ENCODE measurements at regions not wholly inside any gene's neighbourhood (a gene's known extent, or its start where the extent isn't known, plus 50 kb on each side); places are given as distances from the start of the nearest gene placed in this dataset.

DNA sequence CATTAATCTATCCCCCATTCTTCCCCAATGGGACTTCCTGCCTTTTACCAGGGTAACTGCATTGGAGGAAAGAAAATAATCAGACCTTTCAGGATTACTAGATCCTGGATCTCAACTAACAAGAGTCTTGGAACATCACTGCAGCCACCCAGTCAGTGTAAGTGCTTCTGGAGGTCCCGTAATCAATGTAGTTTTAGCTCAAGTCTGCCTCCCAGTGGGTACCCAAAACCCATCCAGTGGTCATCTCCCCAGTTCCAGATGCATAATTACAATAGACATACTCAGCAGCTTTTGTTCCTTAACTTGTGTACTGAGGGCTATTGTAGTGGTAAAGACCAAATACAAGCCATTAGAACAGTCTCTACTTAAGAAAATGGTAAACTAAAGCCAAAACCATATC, 319.1 kb downstream of the GPATCH2 start:
- no peak for DNase-seq (ENCODE audit: low read depth)

DNA sequence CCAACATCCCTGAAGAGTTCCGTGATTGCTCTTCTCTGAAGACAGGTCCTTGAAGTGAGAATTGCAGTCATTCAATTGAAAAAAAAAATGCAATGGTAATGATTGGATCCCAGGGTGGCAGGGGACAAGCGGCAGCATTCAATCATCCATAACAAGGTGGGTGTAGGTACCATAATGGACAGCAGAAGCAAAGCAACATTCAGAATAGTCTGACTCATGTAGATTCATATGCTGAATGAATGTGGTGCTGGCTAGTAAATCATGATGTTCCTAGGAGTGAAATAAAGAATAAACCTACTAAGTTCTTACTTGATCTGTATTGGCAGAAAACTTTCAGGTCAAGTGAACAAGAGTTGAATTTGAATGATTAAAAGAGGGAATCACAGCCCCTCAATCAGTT, 319.6 kb downstream of the GPATCH2 start:
- DNase-seq (ENCODE audit: low read depth), result no peak

DNA sequence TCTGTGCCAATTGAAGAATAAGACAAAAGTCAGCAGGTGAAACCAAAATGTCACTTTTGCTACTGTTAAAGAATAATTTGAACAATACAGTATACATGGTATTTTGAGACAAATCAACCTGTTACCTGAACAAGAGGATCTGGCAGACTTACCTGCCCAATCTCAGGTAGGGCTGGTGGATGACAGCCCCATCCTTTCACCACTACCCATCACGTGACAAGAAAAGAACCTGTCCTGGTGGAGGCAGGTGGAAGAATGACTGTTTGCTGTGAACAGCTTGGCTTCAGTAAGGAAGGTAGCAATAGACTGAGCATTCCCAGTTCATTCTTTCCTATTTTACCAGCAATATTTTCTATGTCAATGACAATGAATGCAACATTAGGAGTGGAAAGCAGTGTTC, 349.6 kb downstream of the GPATCH2 start:
- DNase-seq (ENCODE audit: low read depth), result no peak

DNA sequence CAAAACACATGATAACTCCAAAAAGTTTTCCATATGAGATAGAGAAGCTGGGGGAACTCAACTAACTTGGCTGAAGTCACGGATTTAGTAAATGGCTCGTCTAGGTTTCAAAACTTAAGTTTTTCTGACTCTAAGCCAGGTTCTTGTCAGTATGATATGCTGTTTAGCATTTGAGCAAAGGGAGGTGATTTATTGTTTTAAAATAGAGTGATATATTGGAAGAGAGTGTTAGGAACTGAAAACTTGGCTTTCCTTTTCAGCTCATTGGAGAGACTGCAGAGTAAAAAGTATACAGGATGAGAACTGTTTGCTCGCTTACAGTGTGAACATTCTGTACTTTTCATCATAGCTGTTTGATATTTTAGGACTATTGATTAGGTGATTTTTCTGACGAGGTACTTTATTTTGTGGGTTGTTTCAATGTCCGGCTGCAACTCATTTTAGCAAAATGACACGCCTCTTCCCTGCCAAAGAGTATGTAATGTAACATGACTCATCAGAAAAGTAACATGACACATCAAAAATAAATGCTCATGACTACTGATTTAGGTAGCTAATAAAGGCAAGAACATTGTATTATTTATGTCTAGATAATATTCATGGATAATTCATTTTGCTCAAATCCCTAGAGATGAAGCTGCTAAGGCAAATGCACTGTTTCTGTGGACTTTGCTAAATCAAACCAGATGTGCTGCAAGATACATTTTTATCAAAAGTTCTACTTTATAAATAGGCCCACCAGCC, 355.1 kb downstream of the GPATCH2 start:
- peak; percentile 5 for DNase-seq (ENCODE audit: low read depth)

DNA sequence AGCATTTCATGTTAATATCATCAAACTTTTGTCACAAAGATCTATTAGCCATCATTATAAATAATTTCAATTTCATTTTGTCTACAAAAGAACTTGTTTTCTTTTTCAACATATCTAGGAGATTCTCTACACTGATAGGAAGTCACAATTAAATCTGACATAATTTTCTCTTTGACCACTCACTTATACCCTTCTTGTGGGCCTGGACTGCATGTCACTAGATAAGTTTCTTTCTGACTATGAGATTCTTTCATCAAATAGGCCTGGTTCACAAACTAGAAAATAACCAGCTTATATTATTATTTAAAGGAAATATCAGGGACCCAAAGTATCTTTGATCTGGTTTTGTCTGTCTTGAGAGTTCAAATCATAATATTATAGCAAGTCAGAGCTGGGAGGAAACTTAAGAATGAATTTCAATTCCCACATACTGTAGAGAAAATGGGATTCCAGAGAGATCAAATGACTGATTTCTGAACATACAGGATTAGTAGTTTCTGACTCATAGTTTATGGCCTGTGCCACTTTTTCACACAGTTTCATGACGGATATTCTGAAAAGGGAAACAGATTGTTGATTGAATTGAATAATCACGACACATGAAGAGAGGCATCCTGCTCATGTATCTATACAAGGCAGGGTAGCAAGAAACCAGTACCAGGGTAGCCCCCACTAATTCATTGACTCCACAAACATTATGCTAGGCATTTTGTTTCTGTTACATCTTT, 355.8 kb downstream of the GPATCH2 start:
- DNase-seq (ENCODE audit: low read depth), result peak; percentile 8

DNA sequence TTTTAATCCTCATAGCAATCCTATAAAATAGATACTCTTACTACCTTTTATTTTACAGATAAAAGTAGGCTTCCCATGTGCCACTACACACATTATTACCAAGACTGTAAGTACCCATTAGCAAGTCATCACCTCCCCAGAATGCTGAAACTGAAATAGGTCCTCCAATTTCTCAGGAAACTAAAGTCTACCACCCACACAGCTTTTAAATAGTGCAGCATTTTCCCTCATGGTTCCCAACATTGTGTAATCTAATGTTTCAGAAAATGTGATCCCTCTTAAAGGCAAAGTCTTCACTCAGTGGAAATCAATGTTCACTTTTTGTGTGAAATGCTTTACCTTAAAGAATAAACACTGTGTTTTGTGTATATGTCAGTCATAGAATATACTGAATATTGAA, 356.5 kb downstream of the GPATCH2 start:
- no peak for DNase-seq (ENCODE audit: low read depth)

DNA sequence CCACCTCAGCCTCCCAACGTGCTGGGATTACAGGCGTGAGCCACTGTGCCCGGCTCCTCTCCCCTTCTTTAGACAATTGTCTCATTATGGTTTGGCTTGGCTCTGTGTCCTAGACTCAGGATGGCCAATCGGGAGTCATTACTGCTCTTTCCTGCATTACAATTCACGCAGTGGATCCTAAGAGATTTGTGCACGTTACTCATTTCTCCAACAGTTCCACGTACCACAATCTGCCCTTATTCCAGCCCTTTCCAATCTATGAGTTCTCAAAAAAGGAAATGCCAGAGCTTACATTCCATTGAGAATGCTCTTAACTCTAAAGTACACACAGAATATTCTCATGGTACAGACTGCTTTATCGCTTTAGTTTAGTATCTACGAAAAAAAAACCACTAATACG, 357.0 kb downstream of the GPATCH2 start:
- DNase-seq (ENCODE audit: low read depth), result no peak

DNA sequence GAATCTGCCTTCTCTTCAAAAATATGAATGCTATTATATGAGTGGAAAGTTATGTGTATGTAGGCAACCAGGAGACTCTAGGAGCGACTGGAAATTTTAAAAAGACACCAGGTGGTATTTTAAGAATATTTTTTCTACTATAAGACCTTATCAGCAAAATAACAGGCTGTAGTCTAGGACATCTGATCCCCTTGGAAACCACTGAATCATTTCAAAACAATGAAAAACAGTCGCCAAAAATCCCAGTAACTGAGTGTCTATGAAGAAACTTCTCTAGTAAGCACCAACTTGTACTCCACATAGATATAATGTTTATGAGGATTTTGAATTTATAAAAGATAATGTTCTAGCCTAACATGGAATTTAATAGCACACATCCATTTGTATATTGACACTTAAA, 358.5 kb downstream of the GPATCH2 start:
- DNase-seq (ENCODE audit: low read depth), result no peak

DNA sequence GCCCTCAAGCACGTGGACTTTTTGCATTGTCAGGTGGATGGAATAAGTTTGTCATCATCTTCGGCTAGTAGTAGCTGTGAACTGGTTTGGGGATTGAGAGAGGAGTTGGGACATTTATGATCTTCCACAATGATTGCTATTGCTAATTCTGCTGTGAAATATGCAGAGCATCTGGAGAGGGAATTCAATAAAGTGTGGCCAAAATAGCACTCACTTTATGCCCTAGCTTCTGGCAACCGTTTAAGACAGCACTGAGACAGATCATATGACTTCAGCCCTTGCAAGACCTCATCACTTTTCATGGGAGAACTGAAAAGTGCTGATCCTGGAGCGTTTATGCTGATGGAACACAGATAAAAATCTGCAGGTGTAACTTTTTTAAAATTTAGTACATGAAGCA, 360.8 kb downstream of the GPATCH2 start:
- no peak for DNase-seq (ENCODE audit: low read depth)

DNA sequence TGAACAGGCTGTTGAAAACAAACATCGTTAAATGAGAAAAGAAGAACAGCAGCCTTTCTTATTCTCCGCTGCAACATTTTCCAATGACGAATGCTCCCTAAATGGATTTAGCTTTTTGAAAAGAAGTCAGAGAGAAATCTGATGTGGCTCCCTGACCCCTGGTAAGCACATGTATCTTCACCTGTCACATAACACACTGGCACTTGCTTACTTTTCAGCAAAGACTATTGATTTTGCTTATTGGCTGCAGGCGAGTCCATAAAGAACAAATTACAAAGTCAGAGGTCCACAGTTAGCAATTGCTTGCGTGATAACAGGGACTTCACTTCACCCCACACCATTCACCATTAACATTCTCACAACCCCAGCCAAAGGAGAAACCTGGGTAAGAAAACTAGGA, 362.8 kb downstream of the GPATCH2 start:
- no peak for DNase-seq (ENCODE audit: low read depth)

DNA sequence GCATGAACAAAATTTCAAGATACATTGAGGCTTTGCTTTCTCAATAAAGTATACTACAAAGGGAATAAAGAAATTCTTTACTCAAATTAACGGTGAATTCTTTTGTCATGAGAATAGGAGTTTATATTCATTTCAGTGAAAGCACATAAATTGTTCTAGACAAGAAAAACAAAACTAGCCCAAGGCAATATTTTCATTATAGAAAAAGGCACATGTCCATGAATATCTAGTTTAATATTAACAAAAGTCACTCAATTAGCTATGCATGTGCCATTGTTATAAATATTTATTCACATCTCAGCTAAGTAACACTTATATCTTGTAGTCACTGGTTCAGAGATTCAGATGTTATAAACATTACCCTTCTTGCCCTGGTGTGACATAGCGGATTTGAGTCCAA, 369.3 kb downstream of the GPATCH2 start:
- DNase-seq (ENCODE audit: low read depth), result no peak

DNA sequence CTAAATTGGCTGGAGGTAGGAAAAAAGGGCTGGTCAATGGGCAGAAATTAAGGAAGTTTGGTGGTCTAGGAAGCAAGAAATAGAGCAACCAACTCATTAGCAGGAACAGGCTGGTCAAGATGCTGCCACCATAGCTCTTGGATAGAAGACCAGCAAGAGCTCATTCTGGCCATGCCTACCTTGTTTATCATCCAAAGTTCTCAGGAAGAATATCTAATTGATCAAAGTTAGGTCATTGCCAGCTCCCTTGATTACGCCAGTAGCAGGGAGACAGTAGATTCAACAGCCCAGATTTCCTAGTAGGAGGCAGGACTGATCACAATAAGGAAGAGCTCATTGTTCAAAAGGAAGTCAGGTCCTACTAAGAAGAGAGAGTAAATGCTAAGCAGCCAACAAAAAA, 370.2 kb downstream of the GPATCH2 start:
- no peak for DNase-seq (ENCODE audit: low read depth)

DNA sequence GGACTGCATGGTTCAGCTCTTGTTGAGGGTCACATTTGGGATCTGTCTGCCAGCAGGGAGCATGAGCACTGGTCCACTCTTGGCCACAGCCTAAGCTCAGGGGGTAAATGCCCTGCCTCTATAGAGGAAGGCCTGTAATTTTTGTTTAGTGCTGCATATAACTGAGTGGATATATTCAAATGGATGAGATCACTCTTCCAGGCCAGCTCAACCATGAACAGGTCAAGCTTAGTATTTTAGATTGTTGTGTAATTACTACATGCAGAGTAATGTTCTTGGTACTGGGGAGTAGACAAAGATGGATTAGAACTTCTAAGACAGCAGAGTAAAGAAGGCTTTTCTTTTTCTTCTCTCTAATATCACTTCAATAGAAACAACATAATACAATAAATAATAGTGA, 376.9 kb downstream of the GPATCH2 start:
- DNase-seq (ENCODE audit: low read depth), result no peak

DNA sequence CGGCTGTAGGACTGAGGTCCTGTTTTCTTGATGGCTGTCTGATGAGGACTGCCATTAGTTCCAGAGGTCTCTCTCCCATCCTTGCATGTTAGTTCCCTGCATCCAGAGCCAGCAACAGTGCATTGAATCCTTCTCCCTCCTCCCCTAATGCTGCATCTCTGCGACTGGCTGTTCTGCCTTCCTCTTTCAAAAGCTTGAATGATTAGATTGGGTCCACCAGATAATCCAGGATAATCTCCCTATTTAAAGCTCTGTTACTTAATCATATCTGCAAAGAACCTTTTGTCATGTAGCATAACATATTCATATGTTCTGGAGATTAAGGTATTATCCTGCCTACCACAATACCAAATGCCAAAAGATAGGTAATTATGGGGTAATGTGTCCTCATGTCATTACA, 377.5 kb downstream of the GPATCH2 start:
- no peak for DNase-seq (ENCODE audit: low read depth)

DNA sequence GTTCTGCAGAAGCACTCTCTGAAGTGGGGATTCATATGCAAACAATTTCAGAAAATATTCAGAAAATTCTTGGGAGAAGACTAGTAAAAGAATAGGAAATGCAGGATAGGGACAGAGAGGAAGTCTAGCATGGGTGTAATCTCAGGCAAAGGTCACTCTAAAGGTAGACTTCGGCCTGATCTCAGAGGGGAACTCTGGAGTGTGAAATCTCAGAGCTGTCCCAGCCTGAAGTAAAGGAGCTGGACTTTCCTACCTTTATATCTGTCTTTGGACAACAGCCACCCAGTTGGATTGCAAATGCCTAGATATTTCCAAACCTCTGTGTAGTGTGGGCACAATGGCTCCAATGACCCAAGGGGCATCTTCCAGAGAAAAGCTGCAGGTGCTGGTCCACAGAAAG, 379.8 kb downstream of the GPATCH2 start:
- DNase-seq (ENCODE audit: low read depth), result no peak

DNA sequence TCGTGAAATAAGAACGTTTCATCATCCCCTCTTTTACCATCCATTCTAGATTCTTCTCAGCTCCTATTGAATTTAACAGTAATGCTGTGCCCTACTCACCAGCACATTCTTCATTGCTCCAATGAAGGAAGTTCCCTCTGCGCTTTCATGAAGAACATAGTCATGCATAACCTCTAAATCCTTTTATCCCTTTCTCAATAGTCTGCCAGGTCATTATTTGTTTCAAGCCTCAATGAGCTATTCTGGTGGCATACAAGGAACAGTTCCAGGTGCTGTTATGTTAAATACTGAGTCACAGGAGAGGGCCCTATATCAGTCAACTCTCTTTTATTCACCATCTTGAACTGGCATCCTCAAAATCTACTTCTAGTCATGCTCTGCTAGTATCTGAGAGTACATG, 381.0 kb downstream of the GPATCH2 start:
- DNase-seq (ENCODE audit: low read depth), result no peak

DNA sequence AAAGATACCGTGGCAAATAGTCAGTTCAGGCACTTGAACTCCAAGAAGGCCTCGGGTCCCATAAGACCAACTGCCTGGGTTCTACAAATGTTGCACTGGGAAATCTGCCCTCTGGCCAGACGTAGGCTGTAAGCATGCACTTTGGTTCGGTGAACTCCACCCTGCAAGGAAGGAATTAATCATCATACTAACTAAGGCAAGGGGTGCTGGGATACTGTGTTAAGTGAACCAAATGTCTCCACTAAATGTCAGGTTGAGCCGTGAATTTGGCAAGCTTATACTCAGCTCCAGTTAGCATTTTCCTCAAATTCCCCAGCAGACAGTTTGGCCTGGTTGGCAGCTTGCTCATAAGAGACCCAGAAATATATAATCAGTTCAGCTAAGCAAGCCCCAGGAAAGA, 385.9 kb downstream of the GPATCH2 start:
- DNase-seq (ENCODE audit: low read depth), result no peak

DNA sequence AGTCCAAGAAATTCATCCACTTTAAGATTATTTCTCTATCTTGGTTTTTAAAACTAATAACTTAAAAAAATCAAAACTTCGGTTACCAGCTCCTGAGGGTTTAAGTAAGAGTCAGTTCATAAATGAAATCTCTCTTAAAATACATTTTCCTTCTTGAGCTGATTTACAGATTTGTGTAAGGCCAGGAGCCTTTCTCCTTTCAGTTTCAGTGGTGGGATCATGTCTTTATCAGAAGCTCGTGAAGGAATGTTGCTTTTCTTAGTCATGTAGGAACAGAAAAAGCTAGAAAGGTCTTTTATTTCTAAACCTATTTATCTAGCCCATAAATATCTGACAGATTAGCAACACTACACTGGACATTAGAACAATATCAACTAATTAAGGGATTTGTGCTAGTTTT, 390.2 kb downstream of the GPATCH2 start:
- DNase-seq (ENCODE audit: low read depth), result no peak

DNA sequence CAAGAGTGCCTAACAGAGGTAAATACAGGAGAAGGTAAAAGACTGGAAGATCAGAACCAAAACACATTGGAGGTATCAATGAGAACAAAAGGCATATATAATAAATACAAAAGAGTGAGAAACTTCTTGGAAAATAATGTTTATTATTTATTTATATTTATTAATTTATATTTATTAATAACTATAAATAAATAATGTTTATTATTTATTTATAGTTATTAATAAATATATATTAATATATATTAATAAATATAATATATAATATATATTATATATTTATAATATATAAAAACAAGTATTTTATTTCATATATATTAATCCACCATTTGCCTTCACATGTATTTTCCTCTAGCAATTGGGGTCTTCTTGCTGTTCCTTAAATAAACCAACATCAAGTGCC, 391.9 kb downstream of the GPATCH2 start:
- no peak for DNase-seq (ENCODE audit: low read depth)

DNA sequence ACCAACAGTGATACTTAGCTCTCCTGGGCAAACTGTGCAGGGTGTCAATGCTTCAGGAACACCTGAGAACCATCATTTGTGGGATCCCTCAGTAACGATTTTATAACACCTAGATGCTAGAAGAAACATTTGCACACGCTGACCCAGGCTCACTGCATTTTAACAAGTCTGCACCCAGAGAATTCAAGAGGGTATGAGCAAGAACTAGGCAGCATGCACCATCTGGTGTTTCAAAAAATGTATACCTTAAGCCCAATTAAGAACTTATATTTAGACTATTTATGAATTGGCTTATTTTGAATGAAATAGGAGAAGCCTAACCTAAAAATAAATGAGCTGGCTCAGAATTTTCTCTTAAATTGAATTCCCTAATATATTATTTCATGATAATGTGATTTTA, 400.5 kb downstream of the GPATCH2 start:
- no peak for DNase-seq (ENCODE audit: low read depth)

DNA sequence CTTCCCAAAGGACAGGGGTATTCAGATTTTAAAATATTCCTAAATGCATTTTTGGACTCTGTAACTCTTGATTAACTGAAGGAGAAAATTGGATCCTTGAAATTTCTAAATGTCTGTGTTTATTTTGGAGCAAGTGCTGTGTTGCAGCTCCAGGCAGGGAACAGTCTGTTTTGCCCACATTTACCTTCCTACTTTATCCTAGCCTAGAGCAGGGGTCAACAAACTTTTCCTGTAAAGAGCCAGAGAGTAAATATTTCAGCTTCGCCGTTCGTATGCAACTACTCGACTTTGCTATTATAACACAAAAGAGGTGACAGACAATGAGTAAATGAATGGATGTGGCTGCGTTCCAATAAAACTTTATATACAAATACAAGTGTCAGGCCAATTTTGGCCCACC, 402.2 kb downstream of the GPATCH2 start:
- DNase-seq (ENCODE audit: low read depth), result no peak

DNA sequence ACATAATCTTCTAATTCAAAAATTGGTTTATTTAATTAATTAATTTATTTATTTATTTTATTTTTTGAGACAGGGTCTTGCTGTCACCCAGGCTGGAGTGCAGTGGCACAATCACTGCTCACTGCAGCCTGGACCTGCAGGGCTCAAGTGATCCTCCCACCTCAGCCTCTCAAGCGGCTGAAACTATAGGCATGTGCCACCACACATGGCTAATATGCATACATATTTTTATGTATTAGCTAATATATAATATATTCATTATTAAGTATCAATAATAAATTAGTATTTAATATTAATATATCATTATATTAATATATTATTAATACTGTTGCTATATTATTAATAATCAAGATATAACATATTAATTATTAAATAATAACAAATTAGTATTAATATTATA, 406.7 kb downstream of the GPATCH2 start:
- no peak for DNase-seq (ENCODE audit: low read depth)

DNA sequence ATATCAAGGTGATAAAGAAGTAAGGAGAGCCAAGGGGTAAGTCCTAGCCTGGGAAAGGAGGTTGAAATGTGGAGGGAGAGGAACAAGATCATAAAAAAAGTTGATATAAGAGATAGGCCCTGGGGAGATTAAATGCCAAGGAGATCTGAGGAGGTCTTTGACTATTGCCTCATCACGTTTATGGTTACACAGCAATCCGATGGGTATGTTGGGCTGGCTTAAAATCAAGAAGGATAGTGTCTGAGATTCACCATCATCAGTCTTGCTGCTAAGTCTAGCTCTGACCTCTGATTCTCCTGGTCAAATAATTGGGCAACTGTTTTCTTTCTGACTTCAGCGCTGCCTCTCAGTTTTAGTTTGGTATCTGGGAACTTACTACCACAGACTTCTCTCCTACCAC, 416.3 kb downstream of the GPATCH2 start:
- no peak for DNase-seq (ENCODE audit: low read depth)

DNA sequence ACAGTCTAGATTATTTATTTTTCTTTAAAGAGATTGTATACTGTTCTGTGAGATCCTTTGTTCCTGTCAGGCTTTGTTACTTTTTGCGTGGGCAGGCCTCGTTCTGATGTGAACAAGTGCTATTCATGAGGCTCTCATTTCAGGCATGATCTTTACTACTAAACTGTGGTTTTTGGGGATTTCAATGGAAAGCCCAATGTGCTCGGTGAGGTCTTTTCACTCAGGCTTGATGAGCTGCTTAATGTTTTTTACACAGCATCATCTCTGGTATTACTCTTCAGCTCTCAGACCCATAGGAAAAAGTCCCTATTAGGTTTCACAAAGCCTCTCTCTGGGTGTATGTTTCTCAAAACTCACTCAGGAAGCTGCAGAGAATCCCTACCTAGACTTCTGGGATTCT, 419.4 kb downstream of the GPATCH2 start:
- no peak for DNase-seq (ENCODE audit: low read depth)
